ENCODE measurements at regions not wholly inside any gene's neighbourhood (a gene's known extent, or its start where the extent isn't known, plus 50 kb on each side); places are given as distances from the start of the nearest gene placed in this dataset.

GRCh38 chr12:58521796-58522195 is 398.5 kb downstream of the LRIG3 start:
- H3K4me3 ChIP-seq (replicated peaks in 1 of 2; ENCODE audit: low read depth in 2 of 2, low read length in 2 of 2) = no peak overlapping the region
- peak in 1 of 2 donors; percentile 67 for DNase-seq (ENCODE audit: low read depth in 2 of 2)
- no peak for TF ChIP-seq CTCF (IDR thresholded peaks at IDR 0.05; ENCODE audit: low read depth, low read length)

DNA sequence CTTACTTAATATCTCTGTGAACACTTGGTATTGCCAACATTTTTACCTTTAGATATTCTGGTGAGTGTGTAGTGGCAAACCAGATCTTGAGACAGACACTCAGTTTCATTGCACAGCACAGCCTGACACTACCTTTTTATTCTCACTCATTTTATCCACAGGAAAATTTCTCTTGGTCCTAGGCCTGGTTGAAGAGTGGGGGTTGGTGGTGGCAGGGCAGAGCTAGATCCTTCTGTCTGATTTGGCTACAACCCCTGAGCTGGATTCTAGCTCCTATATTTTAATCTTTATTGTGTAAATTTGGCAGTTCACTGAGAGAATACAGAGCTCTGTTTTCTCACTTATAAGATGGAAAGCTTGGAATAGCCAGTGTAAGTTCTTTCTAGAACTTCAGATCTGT is 396.9 kb downstream of the LRIG3 start:
- H3K4me3 ChIP-seq (replicated peaks in 1 of 2; ENCODE audit: low read depth in 2 of 2, low read length in 2 of 2) = no peak overlapping the region
- no peak for DNase-seq (ENCODE audit: low read depth in 2 of 2)
- no peak for TF ChIP-seq CTCF (IDR thresholded peaks at IDR 0.05; ENCODE audit: low read depth, low read length)

- DNase-seq (ENCODE audit: low read depth in 2 of 2) = peak in 1 of 2 donors; percentile 29
- H3K4me3 ChIP-seq (replicated peaks in 1 of 2; ENCODE audit: low read depth in 2 of 2, low read length in 2 of 2) = no peak overlapping the region
- no peak for TF ChIP-seq CTCF (IDR thresholded peaks at IDR 0.05; ENCODE audit: low read depth, low read length)
Measured at GRCh38 chr12:58528271-58528670, 392.0 kb downstream of the LRIG3 start.

- peak; percentile 48 to 86 for DNase-seq (ENCODE audit: low read depth in 2 of 2)
- no peak overlapping the region for H3K4me3 ChIP-seq (replicated peaks in 1 of 2; ENCODE audit: low read depth in 2 of 2, low read length in 2 of 2)
- no peak for TF ChIP-seq CTCF (IDR thresholded peaks at IDR 0.05; ENCODE audit: low read depth, low read length)
Measured at GRCh38 chr12:58529114-58529665, 391.1 kb downstream of the LRIG3 start.

DNA sequence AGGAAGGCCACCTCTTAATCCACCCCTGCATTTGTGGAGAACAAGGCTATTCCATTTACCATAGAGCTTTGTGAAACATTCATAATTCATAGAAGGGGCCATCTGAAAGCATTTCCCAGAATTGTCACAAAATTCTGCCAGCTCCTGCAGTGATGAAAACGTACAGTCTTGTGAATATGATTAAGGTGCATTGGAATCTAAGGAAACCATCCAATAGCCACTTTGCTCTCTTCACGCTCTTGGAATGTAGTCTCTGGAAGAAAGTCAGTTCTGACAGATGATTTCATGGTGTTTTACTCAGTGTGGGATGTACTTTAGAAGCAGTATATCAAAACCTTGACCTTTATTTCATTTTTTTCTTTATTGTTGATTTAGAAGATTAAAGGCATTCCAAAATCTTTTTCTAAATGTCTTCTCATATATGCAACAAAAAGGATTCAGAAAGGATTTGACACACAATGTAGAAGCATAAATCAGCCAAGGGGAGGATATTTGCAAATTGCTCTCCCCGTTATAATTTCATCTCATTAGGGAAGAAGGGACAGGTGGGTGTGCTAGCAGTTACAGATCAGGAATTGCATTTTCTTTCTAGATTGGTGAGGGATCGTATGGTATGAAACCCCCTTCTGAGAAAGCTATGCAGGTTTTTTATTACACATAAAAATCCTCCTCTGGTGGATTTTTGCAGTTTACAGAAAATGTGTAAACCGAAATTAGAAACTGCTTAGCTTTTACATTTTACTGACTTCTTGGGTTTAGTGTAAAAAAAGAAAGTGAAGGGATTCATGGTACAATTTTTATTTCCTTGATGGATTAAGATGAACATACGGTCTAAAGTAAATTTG is 390.2 kb downstream of the LRIG3 start:
- no peak for TF ChIP-seq CTCF (IDR thresholded peaks at IDR 0.05; ENCODE audit: low read depth, low read length)
- no peak overlapping the region for H3K4me3 ChIP-seq (replicated peaks in 1 of 2; ENCODE audit: low read depth in 2 of 2, low read length in 2 of 2)
- DNase-seq (ENCODE audit: low read depth in 2 of 2) = peak; percentile 93 to 98

DNA sequence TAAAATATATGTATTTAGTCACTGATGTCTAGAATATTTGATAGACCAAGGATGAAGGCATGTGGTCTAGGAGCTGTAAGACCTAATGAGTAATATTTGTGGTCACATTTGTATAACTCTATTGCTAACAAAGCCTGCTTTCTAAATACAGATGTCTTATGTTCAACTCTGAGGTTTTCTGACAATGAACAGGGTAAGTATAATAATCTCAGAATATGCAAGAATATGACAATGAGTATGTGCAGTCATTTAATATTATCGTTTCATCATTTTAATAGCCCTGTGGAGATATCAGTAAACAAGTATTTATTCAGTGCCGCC is 389.6 kb downstream of the LRIG3 start:
- DNase-seq (ENCODE audit: low read depth in 2 of 2) = peak; percentile 56 to 83
- no peak for TF ChIP-seq CTCF (IDR thresholded peaks at IDR 0.05; ENCODE audit: low read depth, low read length)
- no peak overlapping the region for H3K4me3 ChIP-seq (replicated peaks in 1 of 2; ENCODE audit: low read depth in 2 of 2, low read length in 2 of 2)

Measured in cardiac fibroblast (primary cell).